ENCODE measurements at regions not wholly inside any gene's neighbourhood (a gene's known extent, or its start where the extent isn't known, plus 50 kb on each side); places are given as distances from the start of the nearest gene placed in this dataset.

- TF ChIP-seq ZNF565 (CRISPR knock-in tag; conservative IDR thresholded peaks at IDR 0.05; ENCODE audit: low read depth) (no peak), OSR1 (CRISPR knock-in tag; IDR thresholded peaks at IDR 0.05) (no peak), RARB (CRISPR knock-in tag; IDR thresholded peaks at IDR 0.05) (no peak), ZFP30 (CRISPR knock-in tag; IDR thresholded peaks at IDR 0.05) (no peak), TOX (CRISPR knock-in tag; IDR thresholded peaks at IDR 0.05; ENCODE audit: borderline replicate concordance) (no peak), SNAI2 (CRISPR knock-in tag; IDR thresholded peaks at IDR 0.05) (no peak), TSHZ2 (CRISPR knock-in tag; IDR thresholded peaks at IDR 0.05) (no peak), ZNF70 (CRISPR knock-in tag; IDR thresholded peaks at IDR 0.05) (no peak), ZNF8 (CRISPR knock-in tag; IDR thresholded peaks at IDR 0.05) (no peak), GLIS3 (CRISPR knock-in tag; IDR thresholded peaks at IDR 0.05) (no peak), ISL1 (CRISPR knock-in tag; IDR thresholded peaks at IDR 0.05) (no peak)
- no peak for ATAC-seq
These were observed 109.7 kb downstream of the PTPRS start for GRCh38 chr19:5230730-5231555.

GRCh38 chr19:5229778-5230335, 110.8 kb downstream of the PTPRS start:
- no peak for ATAC-seq
- TF ChIP-seq GLIS3 (CRISPR knock-in tag; IDR thresholded peaks at IDR 0.05), result no peak
- no peak for TF ChIP-seq ESRRG (CRISPR knock-in tag; IDR thresholded peaks at IDR 0.05)
- TF ChIP-seq CSRNP3 (CRISPR knock-in tag; IDR thresholded peaks at IDR 0.05), result no peak
- no peak for TF ChIP-seq CREB5 (CRISPR knock-in tag; IDR thresholded peaks at IDR 0.05; ENCODE audit: low read depth)
- no peak for TF ChIP-seq PPARA (CRISPR knock-in tag; IDR thresholded peaks at IDR 0.05; ENCODE audit: borderline replicate concordance)
- no peak for TF ChIP-seq ISL1 (CRISPR knock-in tag; IDR thresholded peaks at IDR 0.05)
- TF ChIP-seq SNAI2 (CRISPR knock-in tag; IDR thresholded peaks at IDR 0.05), result no peak
- TF ChIP-seq TSHZ2 (CRISPR knock-in tag; IDR thresholded peaks at IDR 0.05), result no peak

GRCh38 chr19:5228932-5229777, 111.5 kb downstream of the PTPRS start:
- ATAC-seq, result no peak
- no peak for TF ChIP-seq OSR1 (CRISPR knock-in tag; IDR thresholded peaks at IDR 0.05)
- no peak for TF ChIP-seq TOX (CRISPR knock-in tag; IDR thresholded peaks at IDR 0.05; ENCODE audit: borderline replicate concordance)
- no peak for TF ChIP-seq ZNF565 (CRISPR knock-in tag; conservative IDR thresholded peaks at IDR 0.05; ENCODE audit: low read depth)
- TF ChIP-seq ZC3H10 (CRISPR knock-in tag; IDR thresholded peaks at IDR 0.05), result no peak
- no peak for TF ChIP-seq ARNTL (CRISPR knock-in tag; IDR thresholded peaks at IDR 0.05; ENCODE audit: borderline replicate concordance, low read depth)
- no peak for TF ChIP-seq SNAI2 (CRISPR knock-in tag; IDR thresholded peaks at IDR 0.05)
- no peak for TF ChIP-seq ZNF70 (CRISPR knock-in tag; IDR thresholded peaks at IDR 0.05)
- no peak for TF ChIP-seq POU6F1 (CRISPR knock-in tag; IDR thresholded peaks at IDR 0.05; ENCODE audit: borderline replicate concordance, low read depth)
- no peak for TF ChIP-seq ZFP3 (CRISPR knock-in tag; IDR thresholded peaks at IDR 0.05)
- no peak for TF ChIP-seq CSDC2 (CRISPR knock-in tag; IDR thresholded peaks at IDR 0.05)
- TF ChIP-seq TCF4 (CRISPR knock-in tag; IDR thresholded peaks at IDR 0.05; ENCODE audit: borderline replicate concordance), result no peak
- no peak for TF ChIP-seq PATZ1 (CRISPR knock-in tag; IDR thresholded peaks at IDR 0.05; ENCODE audit: borderline replicate concordance)
- no peak for TF ChIP-seq BACH2 (CRISPR knock-in tag; IDR thresholded peaks at IDR 0.05; ENCODE audit: borderline replicate concordance)
- no peak for TF ChIP-seq PPARA (CRISPR knock-in tag; IDR thresholded peaks at IDR 0.05; ENCODE audit: borderline replicate concordance)
- no peak for TF ChIP-seq ISL1 (CRISPR knock-in tag; IDR thresholded peaks at IDR 0.05)
